PC-9 (cell line): ENCODE measurements at regions not wholly inside any gene's neighbourhood (a gene's known extent, or its start where the extent isn't known, plus 50 kb on each side); places are given as distances from the start of the nearest gene placed in this dataset.
A peak's percentile ranks its signal among the peaks of the same experiment; 100 is the strongest.
"Not testable (repeated sequence)": the region's sequence is repeated elsewhere in the genome, so short reads cannot be mapped to it uniquely, and the experiment has no call there.

Experiments
- BruUV-seq: library from RNA; stranded (reverse); fragments of 400-500 nt; replicated peaks from 2 replicates; lab custom pipeline; 2021; lab: Mats Ljungman, UMichigan
- CTCF ChIA-PET: fragments of 300-600 bp; sonication (Branson Sonifier 250); formaldehyde crosslinking; loops from one replicate; lab custom pipeline; 2022; ENCODE audit warnings: antibody characterized with exemption; lab: Charles Lee
- POLR2A ChIA-PET: fragments of 300-600 bp; sonication (Branson Sonifier 250); formaldehyde crosslinking; loops from one replicate; lab custom pipeline; 2022; ENCODE audit warnings: antibody characterized with exemption; ENCODE audit not compliant: unreplicated experiment; lab: Charles Lee
- DNase-seq, 2 experiments: peaks; one replicate each; pipeline versions ENCODE4 v3.0.0 to v3.0.0-alpha.2; 2015 to 2022; ENCODE audit warnings: mixed read lengths in 1 of 2
- H2AFZ ChIP-seq: fragments of 200-600 bp; sonication (generic); 2 replicates; pipeline ENCODE4 v1.8.1; 2017; ENCODE audit warnings: antibody characterized with exemption
- H3F3A ChIP-seq: fragments of 200-600 bp; sonication (generic); 2 replicates; pipeline ENCODE4 v1.8.1; 2017; ENCODE audit warnings: antibody characterized with exemption, mild to moderate bottlenecking, low read depth; ENCODE audit not compliant: insufficient read depth
- H3K27ac ChIP-seq: fragments of 200-600 bp; sonication (generic); 2 replicates; pipeline ENCODE4 v1.6.1; 2016; ENCODE audit warnings: mixed run types
- H3K27me3 ChIP-seq: fragments of 200-600 bp; sonication (generic); 2 replicates; pipeline ENCODE4 v1.6.1; 2016; ENCODE audit warnings: low read depth, mixed run types; ENCODE audit not compliant: insufficient read depth
- H3K36me3 ChIP-seq: fragments of 200-600 bp; sonication (generic); 2 replicates; pipeline ENCODE4 v1.6.1; 2016; ENCODE audit warnings: low read depth, mixed run types
- H3K4me1 ChIP-seq: fragments of 200-600 bp; sonication (generic); replicated peaks from 2 replicates; pipeline ENCODE4 v1.6.1; 2016; ENCODE audit warnings: mixed run types; ENCODE audit not compliant: insufficient read depth
- H3K4me2 ChIP-seq: fragments of 200-600 bp; sonication (generic); 2 replicates; pipeline ENCODE4 v1.6.1; 2017; ENCODE audit warnings: mixed run types
- H3K4me3 ChIP-seq: fragments of 200-600 bp; sonication (generic); 2 replicates; pipeline ENCODE4 v1.6.1; 2016; ENCODE audit warnings: mixed run types
- H3K79me2 ChIP-seq: fragments of 200-600 bp; sonication (generic); 2 replicates; pipeline ENCODE4 v1.6.1; 2017; ENCODE audit warnings: low read depth, mixed run types
- H3K9me2 ChIP-seq: fragments of 200-600 bp; sonication (generic); 2 replicates; pipeline ENCODE4 v1.8.1; 2017; ENCODE audit warnings: mild to moderate bottlenecking; ENCODE audit not compliant: insufficient read depth
- H3K9me3 ChIP-seq: fragments of 200-600 bp; sonication (generic); 2 replicates; pipeline ENCODE4 v1.8.1; 2016; ENCODE audit warnings: low read depth; ENCODE audit not compliant: insufficient read depth
- H4K20me1 ChIP-seq: fragments of 200-600 bp; sonication (generic); 2 replicates; pipeline ENCODE4 v1.8.1; 2017; ENCODE audit not compliant: insufficient read depth
- EZH2 ChIP-seq: fragments of 200-600 bp; sonication (generic); IDR thresholded peaks from 2 replicates; pipeline ENCODE4 v1.8.0; 2017; ENCODE audit warnings: antibody characterized with exemption, low read depth
- intact Hi-C: fragments of 100-400 bp; cut with micrococcal nuclease; formaldehyde crosslinking; loops from one replicate; pipeline ENCODE4 v1.10.0; 2022; ENCODE audit not compliant: unreplicated experiment
- TF ChIP-seq, protein P1 (sequence below): fragments of 200-600 bp; sonication (generic); conservative IDR thresholded peaks from 2 replicates; pipeline ENCODE4 v1.6.1; 2017; ENCODE audit warnings: mixed run types, antibody characterized with exemption, mild to moderate bottlenecking, moderate library complexity

- ChIA-PET CTCF (no interaction called here), POLR2A (no interaction called here)
- Histone ChIP-seq H3F3A (no peaks in the 10 kb centered on the region), H3K27me3 (no peaks in the 10 kb centered on the region; the same call in 1 of the 2 replicates), H3K9me2 (no peaks in the 10 kb centered on the region; the same call in 1 of the 2 replicates), H3K36me3 (no peaks in the 10 kb centered on the region), H3K9me3 (no peaks in the 10 kb centered on the region), H4K20me1 (no peaks in the 10 kb centered on the region), H3K27ac (no peak overlapping the region), H3K4me2 (0 out of 2 replicates have a peak overlapping the region, but pooled peaks have one; percentile 6), H3K4me3 (no peak overlapping the region), H3K79me2 (no peaks in the 10 kb centered on the region), H3K4me1 (no peaks in the 10 kb centered on the region), H2AFZ (0 out of 2 replicates have a peak overlapping the region, but pooled peaks have one; percentile 11)
- intact Hi-C loops, result no loop called here
- no peak for DNase-seq
- no TSS peak for BruUV-seq
- TF ChIP-seq, protein P1, sequence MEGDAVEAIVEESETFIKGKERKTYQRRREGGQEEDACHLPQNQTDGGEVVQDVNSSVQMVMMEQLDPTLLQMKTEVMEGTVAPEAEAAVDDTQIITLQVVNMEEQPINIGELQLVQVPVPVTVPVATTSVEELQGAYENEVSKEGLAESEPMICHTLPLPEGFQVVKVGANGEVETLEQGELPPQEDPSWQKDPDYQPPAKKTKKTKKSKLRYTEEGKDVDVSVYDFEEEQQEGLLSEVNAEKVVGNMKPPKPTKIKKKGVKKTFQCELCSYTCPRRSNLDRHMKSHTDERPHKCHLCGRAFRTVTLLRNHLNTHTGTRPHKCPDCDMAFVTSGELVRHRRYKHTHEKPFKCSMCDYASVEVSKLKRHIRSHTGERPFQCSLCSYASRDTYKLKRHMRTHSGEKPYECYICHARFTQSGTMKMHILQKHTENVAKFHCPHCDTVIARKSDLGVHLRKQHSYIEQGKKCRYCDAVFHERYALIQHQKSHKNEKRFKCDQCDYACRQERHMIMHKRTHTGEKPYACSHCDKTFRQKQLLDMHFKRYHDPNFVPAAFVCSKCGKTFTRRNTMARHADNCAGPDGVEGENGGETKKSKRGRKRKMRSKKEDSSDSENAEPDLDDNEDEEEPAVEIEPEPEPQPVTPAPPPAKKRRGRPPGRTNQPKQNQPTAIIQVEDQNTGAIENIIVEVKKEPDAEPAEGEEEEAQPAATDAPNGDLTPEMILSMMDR, result no peak
- TF ChIP-seq EZH2, result no peak
These were observed 457.5 kb downstream of the ACTR3B start for GRCh38 chr7:153217032-153217431.

DNA sequence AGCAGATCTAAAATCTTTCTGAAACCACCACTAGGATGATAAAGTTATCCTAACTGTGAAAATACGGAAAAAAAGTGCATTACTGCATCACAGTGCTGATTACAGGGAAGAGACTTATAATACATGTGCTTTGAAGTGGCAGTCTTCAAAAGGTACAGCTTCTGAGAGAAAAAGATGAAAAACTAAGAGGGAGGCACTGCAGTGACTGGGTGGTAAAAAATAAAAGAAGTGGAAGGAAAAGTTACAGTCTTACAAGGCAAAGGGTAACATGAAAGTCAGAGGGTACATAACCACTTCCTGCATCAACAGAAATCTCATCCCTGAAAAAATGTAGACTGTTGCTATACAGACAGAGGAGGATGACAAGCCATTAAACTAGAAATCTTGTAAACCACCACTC is 465.3 kb downstream of the ACTR3B start:
- ChIA-PET POLR2A (no interaction called here), CTCF (no interaction called here)
- H3K4me2 ChIP-seq, result no peak overlapping the region
- H3F3A ChIP-seq, result no peaks in the 10 kb centered on the region
- no peaks in the 10 kb centered on the region for H3K9me2 ChIP-seq
- peaks cover 18% of the 10 kb centered on the region; the same call in 1 of the 2 replicates for H3K27me3 ChIP-seq
- H3K4me1 ChIP-seq, result no peaks in the 10 kb centered on the region
- H3K9me3 ChIP-seq, result no peaks in the 10 kb centered on the region; the same call in 1 of the 2 replicates
- no peak for DNase-seq
- no TSS peak for BruUV-seq
- no peak overlapping the region for H3K4me3 ChIP-seq
- H3K36me3 ChIP-seq, result no peaks in the 10 kb centered on the region
- no peak overlapping the region for H2AFZ ChIP-seq
- TF ChIP-seq EZH2, result no peak
- TF ChIP-seq, protein P1, result no peak
- H3K79me2 ChIP-seq, result no peaks in the 10 kb centered on the region
- no peak overlapping the region for H3K27ac ChIP-seq
- H4K20me1 ChIP-seq, result no peaks in the 10 kb centered on the region
- intact Hi-C loops, result no loop called here

DNA sequence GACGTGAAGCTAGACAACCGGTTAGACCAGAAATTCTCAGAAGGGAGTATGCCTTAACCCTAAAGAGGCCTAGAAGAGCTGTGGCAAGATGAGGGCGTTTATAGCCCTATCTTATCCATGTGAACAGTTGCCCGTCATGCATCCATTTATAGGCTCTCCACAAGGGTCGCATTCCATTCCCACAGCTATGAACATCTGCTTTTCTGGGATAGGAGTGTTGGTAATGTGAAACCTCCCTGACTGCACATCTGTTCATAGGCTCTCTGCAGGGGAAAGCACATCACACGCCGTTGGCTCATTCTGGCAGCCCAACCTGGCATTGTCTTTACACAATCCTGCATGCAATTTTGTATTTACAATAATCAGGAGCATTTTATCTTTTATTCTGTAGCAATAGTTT is 485.6 kb downstream of the ACTR3B start:
- POLR2A ChIA-PET, CTCF ChIA-PET: not testable (repeated sequence)

DNA sequence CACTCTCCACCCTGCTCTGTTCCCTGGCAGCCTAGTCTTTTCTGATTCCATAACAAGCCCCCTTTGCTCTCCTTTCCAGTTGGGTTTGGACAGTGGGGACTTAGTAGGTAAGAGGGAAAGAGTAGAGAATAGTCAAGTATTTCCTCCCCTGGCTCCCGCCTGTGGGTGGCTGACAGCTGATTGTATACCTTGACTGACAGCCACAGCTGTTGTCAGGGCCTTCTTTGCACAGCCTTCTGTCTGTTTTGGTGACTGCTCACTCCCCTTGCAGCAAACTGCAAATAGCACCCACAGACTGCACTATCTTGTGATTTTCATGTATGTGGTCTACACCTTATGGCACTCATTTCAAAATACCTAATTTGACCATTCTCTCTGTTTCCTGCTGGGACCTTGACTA is 486.3 kb downstream of the ACTR3B start:
- Histone ChIP-seq H3K4me2 (no peak overlapping the region), H2AFZ (no peak overlapping the region), H3K4me3 (no peak overlapping the region), H3K9me3 (no peaks in the 10 kb centered on the region), H3K79me2 (no peaks in the 10 kb centered on the region), H3K36me3 (no peaks in the 10 kb centered on the region), H3F3A (no peaks in the 10 kb centered on the region), H4K20me1 (no peaks in the 10 kb centered on the region), H3K9me2 (no peaks in the 10 kb centered on the region), H3K27me3 (peaks cover 12% of the 10 kb centered on the region; the same call in 1 of the 2 replicates), H3K4me1 (no peaks in the 10 kb centered on the region), H3K27ac (no peak overlapping the region)
- DNase-seq, result no peak
- intact Hi-C loops, result no loop called here
- ChIA-PET POLR2A (no interaction called here), CTCF (no interaction called here)
- TF ChIP-seq, protein P1, result no peak
- TF ChIP-seq EZH2, result no peak
- no TSS peak for BruUV-seq

More for the DNA sequence above, 485.6 kb downstream of the ACTR3B start:
- intact Hi-C loops, H3K4me2 ChIP-seq, H3K36me3 ChIP-seq, BruUV-seq, H3K9me3 ChIP-seq, H3K4me3 ChIP-seq, H2AFZ ChIP-seq, DNase-seq, H4K20me1 ChIP-seq, H3F3A ChIP-seq, H3K27ac ChIP-seq, H3K9me2 ChIP-seq, H3K4me1 ChIP-seq, H3K79me2 ChIP-seq: not testable (repeated sequence)
- H3K27me3 ChIP-seq, result peaks cover 12% of the 10 kb centered on the region; the same call in 1 of the 2 replicates
